ENCODE measurements at regions not wholly inside any gene's neighbourhood (a gene's known extent, or its start where the extent isn't known, plus 50 kb on each side); places are given as distances from the start of the nearest gene placed in this dataset.

DNA sequence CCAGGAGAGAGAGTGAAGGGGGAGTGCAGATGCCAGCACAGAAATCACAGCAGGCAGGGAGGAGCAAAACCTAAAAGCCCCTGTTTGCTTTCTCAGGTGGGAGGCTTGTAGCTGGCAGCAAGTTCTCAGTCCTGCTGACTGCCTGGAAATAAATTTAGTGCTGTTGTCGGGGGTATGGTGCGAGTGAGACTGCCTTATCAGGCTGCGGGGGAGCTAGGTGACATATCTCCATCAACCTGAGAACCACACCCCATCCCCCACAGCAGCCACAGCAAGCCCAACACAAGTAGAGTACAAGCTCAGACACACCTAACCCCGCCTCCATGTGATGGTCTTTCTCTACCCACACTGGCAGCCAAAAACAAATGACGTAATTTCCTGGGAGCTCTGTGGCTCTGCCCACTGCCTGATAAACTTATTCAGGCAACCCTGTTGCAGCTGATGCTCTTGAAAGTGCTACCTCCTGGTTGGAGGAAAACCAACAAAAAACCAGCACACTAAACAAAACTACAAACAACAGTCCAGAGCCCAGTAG lies 953.4 kb upstream of the NDST4 start:
- no peaks in the 10 kb centered on the region for H3K4me1 ChIP-seq
- no peak for TF ChIP-seq POLR2A (IDR thresholded peaks at IDR 0.05)
- TF ChIP-seq, protein P1, sequence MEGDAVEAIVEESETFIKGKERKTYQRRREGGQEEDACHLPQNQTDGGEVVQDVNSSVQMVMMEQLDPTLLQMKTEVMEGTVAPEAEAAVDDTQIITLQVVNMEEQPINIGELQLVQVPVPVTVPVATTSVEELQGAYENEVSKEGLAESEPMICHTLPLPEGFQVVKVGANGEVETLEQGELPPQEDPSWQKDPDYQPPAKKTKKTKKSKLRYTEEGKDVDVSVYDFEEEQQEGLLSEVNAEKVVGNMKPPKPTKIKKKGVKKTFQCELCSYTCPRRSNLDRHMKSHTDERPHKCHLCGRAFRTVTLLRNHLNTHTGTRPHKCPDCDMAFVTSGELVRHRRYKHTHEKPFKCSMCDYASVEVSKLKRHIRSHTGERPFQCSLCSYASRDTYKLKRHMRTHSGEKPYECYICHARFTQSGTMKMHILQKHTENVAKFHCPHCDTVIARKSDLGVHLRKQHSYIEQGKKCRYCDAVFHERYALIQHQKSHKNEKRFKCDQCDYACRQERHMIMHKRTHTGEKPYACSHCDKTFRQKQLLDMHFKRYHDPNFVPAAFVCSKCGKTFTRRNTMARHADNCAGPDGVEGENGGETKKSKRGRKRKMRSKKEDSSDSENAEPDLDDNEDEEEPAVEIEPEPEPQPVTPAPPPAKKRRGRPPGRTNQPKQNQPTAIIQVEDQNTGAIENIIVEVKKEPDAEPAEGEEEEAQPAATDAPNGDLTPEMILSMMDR (IDR thresholded peaks at IDR 0.05) = no peak
- no peaks in the 10 kb centered on the region for H3K9me3 ChIP-seq
- no peaks in the 10 kb centered on the region for H3K36me3 ChIP-seq (ENCODE audit: low read depth, missing control alignments)
- DNase-seq = no peak
- no peaks in the 10 kb centered on the region for H3K27me3 ChIP-seq
- no peak overlapping the region for H3K27ac ChIP-seq
- H3K4me3 ChIP-seq = no peak overlapping the region
- intact Hi-C loops (cut with DNase I; ENCODE audit: low total_unique reads) = no loop called here
- WGBS, 2 donors = 54 to 60% methylated on average over 5 of the region's 5 CpGs

DNA sequence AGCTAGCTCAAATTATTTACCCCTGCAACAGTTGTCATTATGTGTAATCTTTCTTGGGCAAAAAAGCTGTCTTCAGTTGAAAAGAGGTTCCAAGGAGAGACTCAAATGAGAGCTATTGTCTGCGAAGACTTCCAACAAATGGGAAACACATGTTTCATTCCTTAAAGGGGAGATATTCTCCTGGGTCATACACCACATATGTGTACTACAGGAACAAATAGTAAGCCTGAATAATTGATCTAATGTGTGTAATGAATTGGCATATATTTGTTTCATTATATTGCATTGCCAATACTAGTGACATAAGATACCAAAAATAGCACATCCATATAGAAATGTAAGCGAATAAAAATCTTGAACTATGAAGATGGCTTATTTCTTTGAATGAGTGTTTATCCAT lies 950.9 kb upstream of the NDST4 start:
- Histone ChIP-seq H3K9me3 (no peaks in the 10 kb centered on the region), H3K4me3 (no peak overlapping the region), H3K4me1 (no peaks in the 10 kb centered on the region), H3K27me3 (no peaks in the 10 kb centered on the region), H3K27ac (no peak overlapping the region), H3K36me3 (ENCODE audit: low read depth, missing control alignments) (no peaks in the 10 kb centered on the region)
- WGBS, 2 donors = 96 to 100% methylated on average over 2 of the region's 2 CpGs
- intact Hi-C loops (cut with DNase I; ENCODE audit: low total_unique reads) = no loop called here
- TF ChIP-seq POLR2A (IDR thresholded peaks at IDR 0.05) = no peak
- TF ChIP-seq, protein P1 (IDR thresholded peaks at IDR 0.05) = no peak
- DNase-seq = no peak

DNA sequence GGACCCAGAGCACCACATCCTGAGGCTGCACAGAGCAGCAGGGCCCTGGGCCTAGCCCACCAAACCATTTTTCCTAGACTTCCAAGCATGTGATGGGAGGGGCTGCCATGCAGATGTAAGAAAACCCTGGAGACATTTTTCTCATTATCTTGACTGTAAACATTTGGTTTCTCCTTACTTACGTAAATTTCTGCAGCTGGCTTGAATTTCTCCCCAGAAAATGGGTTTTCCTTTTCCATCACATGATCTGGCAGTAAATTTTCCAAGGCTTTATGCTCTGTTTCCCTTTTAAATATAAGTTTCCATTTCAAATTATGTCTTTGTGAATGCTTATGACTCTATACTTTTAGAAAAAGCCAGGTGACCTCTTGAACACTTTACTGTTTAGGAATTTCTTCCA lies 945.9 kb upstream of the NDST4 start:
- intact Hi-C loops (cut with DNase I; ENCODE audit: low total_unique reads) = no loop called here
- TF ChIP-seq, protein P1 (IDR thresholded peaks at IDR 0.05) = no peak
- no peak for TF ChIP-seq POLR2A (IDR thresholded peaks at IDR 0.05)
- H3K4me3 ChIP-seq = no peak overlapping the region
- H3K36me3 ChIP-seq (ENCODE audit: low read depth, missing control alignments) = no peaks in the 10 kb centered on the region
- no peaks in the 10 kb centered on the region for H3K4me1 ChIP-seq
- WGBS, 2 donors = 74 to 81% methylated on average over 1 of the region's 1 CpG
- no peaks in the 10 kb centered on the region for H3K27me3 ChIP-seq
- no peaks in the 10 kb centered on the region for H3K9me3 ChIP-seq
- no peak for DNase-seq
- H3K27ac ChIP-seq = no peak overlapping the region

DNA sequence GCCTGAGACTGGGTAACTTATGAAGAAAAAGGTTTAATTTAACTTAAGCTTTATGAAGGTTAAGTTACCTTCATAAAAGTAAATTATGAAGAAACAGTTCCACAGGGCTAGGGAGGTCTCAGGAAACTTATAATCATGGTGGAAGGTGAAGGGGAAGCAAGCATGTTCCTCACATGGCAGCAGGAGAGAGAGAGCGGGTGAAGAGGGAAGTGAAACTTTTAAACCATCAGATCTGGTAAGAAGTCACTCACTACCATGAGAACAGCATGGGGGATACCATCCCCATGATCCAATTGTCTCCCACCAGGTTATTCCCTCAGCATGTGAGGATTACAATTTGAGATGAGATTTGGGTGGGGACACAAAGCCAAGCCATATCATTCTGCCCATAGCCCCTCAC lies 944.7 kb upstream of the NDST4 start:
- H3K4me3 ChIP-seq = no peak overlapping the region
- TF ChIP-seq, protein P1 (IDR thresholded peaks at IDR 0.05) = no peak
- no peak for TF ChIP-seq POLR2A (IDR thresholded peaks at IDR 0.05)
- H3K9me3 ChIP-seq = no peaks in the 10 kb centered on the region
- intact Hi-C loops (cut with DNase I; ENCODE audit: low total_unique reads) = no loop called here
- H3K4me1 ChIP-seq = no peaks in the 10 kb centered on the region
- H3K36me3 ChIP-seq (ENCODE audit: low read depth, missing control alignments) = no peaks in the 10 kb centered on the region
- no peak for DNase-seq
- WGBS, 2 donors = 87 to 91% methylated on average over 1 of the region's 1 CpG
- H3K27ac ChIP-seq = no peak overlapping the region
- no peaks in the 10 kb centered on the region for H3K27me3 ChIP-seq
